Vagina (tissue), 2 donors: ENCODE measurements at regions not wholly inside any gene's neighbourhood (a gene's known extent, or its start where the extent isn't known, plus 50 kb on each side); places are given as distances from the start of the nearest gene placed in this dataset.

Experiments
- CTCF ChIP-seq, 3 experiments: fragments of 450-650 bp in 2 of 3; fragments of 200-600 bp in 1 of 3; sonication (generic) in 1 of 3; IDR thresholded peaks; one replicate each; pipeline ENCODE4 v1.5.1; 2017 to 2019; ENCODE audit warnings: antibody characterized with exemption in 3 of 3, mild to moderate bottlenecking in 2 of 3, moderate library complexity in 2 of 3
- POLR2A ChIP-seq, 2 donors: fragments of 450-650 bp; IDR thresholded peaks; one replicate each; pipeline ENCODE4 v1.6.1; 2017; ENCODE audit warnings: antibody characterized with exemption in 2 of 2, mild to moderate bottlenecking in 2 of 2, moderate library complexity in 2 of 2

DNA sequence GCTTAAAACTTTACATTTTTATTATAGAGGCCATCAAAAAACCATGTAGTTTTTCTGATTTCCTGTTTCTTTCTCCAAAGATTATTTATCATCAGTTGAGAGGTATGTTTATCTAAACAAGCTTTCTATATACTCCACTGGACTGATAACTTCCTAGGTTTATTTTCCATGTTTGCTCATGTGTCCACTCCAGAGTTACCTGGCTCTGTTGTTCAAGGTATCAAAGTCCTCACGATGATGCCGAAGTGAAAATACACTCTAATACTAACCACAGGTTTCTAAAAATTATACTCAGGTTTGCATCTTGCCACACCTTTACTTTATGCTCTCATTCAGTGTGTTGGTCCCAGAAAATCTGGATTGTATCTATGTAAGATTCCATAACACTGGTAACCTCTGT lies 287.9 kb upstream of the GULP1 start:
- TF ChIP-seq POLR2A (IDR thresholded peaks at IDR 0.05) (no peak), CTCF (IDR thresholded peaks at IDR 0.05) (no peak)
